ENCODE measurements at regions not wholly inside any gene's neighbourhood (a gene's known extent, or its start where the extent isn't known, plus 50 kb on each side); places are given as distances from the start of the nearest gene placed in this dataset.
"Not testable (repeated sequence)": the region's sequence is repeated elsewhere in the genome, so short reads cannot be mapped to it uniquely, and the experiment has no call there.

DNA sequence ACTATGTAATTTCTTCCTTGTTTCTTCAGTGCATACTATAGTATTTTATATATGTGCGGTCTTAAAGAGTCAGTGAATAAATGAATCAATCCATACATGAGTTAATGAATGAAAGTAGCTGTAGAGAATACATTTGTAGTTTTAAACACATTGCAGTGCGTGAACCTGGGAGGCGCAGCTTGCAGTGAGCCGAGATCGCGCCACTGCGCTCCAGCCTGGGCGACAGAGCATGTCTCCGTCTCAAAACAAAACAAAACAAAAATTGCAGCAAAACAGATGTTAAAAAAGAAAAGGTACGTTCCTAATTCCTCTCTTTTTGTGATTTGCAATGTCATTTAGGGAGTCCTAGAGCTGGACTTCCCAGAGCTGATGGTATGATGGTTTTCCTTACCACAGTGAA lies 1144.8 kb upstream of the FANCL start:
- DNase-seq: no peak

DNA sequence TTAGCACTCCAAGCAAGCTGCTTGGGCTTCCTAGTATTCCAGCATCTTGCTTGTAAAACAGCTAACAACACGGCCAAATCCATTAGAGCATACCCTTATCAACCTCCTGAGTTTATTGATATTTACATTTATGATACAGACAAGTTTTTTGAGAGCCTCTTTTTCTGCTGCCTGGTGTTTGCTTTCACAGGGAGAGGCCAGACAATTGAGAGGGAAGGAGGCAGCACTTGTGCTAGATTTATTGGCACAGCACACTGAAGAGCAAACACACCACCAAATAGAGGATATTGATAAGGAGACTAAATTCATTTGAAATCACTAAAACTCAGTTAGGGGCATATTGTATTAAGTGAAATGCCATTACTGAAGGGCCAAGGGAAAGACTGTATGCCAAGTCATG lies 1142.3 kb upstream of the FANCL start:
- no peak for DNase-seq

DNA sequence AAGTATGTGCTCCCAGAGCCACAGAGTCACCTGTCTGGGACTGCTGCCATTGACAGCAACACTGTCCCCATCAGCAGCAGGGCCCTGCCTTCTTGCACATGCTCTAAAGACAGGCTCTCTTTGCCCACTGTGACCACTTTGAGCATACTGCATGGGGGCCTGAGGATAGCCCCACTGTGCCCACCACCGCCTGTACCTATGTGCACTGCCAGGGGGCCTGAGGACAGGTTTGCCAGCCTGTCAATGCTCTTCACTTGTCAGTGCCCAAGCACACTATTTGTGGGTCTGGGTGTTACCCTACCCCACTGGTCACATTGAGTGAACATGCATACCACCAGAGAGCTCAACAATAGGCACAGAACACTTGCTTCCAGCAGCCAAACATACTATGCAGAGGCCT lies 1137.0 kb upstream of the FANCL start:
- DNase-seq: no peak

DNA sequence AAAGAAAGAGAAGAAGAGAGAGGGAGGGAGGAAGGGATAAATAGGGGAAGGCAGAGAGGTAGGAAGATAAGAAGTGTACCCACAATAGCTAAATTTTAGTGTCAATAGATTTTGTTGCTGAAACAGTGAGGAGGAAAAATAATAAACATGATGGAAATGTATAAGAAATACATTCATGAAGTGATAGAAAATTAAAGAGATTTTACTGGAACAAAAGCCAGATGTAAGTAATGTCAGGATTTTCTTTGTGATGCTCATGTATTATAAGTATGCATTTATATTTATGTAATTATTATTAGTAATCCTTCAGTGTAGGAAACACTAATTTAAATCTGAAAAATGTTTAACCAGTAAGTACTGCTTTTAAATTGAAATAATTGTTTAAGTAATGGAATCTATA lies 1125.2 kb upstream of the FANCL start:
- no peak for DNase-seq

- no peak for DNase-seq
Observed at GRCh38 chr2:59354498-59354897, 1113.4 kb upstream of the FANCL start.

GRCh38 chr2:59353306-59353921 lies 1112.3 kb upstream of the FANCL start:
- DNase-seq: no peak

DNA sequence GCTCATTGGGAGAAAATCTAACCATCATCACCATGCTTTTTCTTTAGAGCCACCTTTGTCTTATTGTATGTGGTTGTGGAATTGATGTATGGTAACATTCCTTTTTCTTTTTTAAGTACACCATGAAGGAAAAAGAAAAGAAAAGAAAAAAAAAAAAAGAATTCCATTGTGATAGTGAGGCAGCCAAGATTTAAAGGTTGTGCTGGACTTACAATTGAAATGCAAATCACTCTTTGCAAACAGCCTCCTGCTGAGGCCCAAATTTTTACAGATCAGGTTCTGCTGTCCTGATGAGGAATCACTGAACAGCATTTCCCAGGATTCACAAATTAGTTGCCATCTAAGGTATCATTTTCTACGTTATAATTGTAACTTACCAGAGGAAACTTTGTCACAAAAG lies 1101.0 kb upstream of the FANCL start:
- no peak for DNase-seq

DNA sequence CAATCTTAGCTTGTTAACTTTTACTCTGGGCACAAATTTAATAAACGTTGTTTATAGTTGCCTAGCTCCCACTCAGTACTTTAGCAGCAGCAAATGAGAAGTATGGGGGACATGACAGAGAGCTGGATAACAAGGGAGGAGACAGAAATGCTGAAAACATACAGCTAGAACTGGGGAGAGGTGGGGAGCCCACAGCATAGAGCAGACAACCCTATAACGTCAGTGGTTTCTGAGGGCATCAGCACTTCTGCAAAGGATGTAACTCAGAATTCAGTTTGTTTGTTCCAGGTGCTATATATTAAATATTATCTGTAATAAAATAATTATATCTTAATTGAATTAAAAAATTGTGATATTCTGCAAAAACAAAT lies 1098.7 kb upstream of the FANCL start:
- no peak for DNase-seq

DNA sequence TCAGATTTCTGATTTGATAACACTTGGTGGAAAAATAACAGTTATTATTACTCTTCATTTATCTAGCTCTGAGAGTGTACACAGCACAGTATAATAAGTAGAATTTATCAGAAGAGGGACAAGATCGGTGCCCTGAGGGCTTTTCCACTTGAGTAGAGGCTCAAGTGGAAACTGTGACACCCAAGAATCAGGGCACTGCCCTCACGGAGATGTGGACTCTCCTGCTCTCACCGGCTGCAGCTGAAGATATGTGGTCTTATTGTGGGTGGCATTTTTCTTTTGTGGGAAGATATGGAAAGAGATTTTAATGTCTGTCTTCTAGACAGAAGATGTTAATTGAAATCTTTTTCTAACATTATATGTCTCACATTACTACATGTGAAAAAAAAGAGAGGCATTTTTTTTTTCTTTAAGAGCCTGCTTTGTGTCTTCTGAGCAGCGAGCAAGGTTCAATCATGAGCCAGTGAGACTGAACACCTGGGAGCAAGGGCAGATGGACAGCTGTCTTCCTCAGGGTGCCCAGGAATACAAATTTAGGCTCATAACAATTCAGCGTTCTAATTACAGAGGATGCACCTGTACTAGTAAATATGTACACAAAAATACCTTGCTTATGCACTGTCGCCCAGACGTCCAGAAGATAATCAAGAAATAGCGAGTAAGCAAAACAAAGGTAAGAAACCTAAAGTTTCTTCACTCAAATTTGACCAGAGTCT lies 1098.2 kb upstream of the FANCL start:
- no peak for DNase-seq

DNA sequence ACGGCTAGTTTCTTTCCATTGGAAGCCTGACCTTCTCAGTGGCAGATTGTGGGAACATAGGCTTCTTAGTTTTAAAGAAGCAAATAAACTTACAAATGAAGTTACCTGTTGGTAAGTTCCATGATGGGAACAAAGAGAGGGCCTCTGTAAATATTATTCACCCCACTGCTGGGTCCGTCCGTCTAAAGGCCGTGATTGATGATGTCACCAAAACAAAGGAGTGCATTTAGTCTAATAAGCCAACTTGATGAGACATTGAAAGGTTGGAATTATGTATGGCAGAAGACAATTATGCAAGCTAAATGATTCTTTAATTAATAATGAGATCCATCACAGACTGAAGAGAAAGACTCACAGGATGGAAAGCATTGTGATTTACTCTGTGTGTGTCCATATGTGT lies 1091.9 kb upstream of the FANCL start:
- no peak for DNase-seq

DNA sequence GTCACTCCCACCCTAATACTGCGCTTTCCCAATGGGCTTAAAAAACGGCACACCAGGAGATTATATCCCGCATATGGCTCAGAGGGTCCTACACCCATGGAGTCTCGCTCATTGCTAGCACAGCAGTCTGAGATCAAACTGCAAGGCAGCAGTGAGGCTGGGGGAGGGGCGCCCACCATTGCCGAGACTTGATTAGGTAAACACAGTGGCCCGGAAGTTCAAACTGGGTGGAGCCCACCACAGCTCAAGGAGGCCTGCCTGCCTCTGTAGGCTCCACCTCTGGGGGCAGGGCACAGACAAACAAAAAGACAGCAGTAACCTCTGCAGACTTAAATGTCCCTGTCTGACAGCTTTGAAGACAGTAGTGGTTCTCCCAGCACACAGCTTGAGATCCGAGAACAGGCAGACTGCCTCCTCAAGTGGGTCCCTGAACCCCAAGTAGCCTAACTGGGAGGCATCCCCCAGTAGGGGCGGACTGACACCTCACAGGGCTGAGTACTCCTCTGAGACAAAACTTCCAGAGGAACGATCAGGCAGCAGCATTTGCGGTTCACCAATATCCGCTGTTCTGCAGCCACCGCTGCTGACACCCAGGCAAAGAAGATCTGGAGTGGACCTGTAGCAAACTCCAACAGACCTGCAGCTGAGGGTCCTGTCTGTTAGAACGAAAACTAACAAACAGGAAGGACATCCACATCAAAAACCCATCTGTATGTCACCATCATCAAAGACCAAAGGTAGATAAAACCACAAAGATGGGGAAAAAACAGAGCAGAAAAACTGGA lies 1085.6 kb upstream of the FANCL start:
- DNase-seq: not testable (repeated sequence)

GRCh38 chr2:59322870-59323269 lies 1081.7 kb upstream of the FANCL start:
- DNase-seq: no peak

DNA sequence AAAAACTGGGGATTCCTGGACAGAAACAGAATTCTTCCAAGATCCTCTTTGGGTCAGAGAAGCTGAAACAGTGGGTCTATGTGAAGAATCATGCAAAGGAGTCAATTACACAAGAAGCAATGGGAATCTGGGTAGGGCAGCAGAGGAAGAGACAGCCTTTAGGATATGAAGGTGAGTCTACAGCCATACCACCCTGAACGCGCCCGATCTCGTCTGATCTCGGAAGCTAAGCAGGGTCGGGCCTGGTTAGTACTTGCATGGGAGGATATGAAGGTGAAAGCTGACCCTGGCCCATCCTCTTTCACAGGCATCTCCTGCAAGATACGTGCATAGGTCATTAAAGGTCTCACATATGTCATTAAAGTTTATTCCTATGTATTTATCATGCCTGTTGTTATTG lies 1080.9 kb upstream of the FANCL start:
- DNase-seq: no peak

DNA sequence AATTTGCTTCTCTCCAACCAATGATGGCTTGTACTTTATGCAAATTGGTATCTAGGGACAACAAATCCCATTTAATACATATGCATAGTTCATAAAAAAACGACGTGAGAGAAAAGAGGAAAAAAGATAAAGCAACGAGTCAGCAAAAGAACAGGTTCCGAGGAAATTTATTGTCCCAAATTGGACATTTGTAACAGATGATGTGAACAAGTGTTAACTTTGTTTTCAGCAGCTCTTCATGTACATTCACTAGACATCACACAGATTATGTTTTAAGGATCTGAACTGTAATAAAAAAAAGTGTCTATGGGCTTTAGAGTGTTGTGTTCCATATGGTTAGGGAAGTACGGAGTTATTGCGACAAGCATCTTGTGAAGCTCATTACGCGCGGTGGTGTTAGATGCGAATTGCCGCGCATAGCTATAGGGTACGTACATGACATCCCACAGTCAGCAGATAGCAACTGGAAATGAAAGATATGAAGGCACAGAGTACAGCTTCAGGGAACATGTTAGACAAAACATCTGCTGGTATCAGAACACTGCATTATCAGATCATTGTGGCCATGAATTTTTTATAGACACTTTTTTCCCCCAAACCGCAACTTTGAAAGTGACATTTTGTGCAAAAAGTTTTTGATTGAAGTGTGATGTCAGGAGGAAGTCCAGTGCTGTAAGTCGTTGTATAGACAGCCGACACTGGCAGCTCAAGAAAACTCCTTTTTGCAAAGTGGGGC lies 1073.1 kb upstream of the FANCL start:
- no peak for DNase-seq

GRCh38 chr2:59312967-59313940 lies 1072.1 kb upstream of the FANCL start:
- DNase-seq: no peak

- no peak for DNase-seq
Observed at GRCh38 chr2:59312029-59312428, 1070.9 kb upstream of the FANCL start.

DNA sequence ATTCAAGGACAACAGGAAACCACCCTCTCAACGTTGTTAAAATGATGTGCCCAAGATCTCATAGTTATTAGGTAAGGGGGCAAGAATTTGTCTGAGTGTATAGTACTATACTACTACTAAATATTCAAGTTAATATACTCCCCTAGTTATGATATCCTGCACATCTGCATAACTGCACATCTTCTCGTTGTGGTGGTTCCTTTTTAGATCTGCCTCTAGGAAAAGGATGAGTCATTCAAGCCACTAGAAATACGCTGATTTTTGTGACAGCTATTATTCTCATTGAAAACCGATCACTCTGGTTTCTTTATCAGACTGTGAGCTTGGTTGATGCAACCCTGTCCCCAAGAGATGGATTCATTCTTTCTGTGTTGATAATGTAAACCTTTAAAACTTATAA lies 1067.0 kb upstream of the FANCL start:
- no peak for DNase-seq

- DNase-seq: no peak
Observed at GRCh38 chr2:59307196-59307595, 1066.1 kb upstream of the FANCL start.

DNA sequence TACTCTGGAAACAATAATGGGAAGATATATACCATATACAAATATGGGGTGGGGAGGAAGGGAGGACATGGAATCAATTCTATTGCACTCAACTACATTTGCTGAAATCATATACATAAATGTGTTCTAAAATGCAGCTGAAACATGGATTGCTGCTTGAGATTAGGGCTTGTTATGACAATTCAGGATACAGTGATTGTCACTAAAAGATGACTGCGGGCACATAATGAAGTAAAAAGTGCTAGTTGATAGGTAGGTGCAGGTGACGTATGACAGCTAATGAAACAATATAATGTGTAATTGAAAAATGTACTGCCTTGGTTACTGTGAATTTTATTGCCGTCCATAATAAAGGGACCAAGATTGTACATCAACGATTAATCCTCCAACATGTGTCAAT lies 1062.1 kb upstream of the FANCL start:
- no peak for DNase-seq

GRCh38 chr2:59302683-59303082 lies 1061.6 kb upstream of the FANCL start:
- DNase-seq: no peak

- no peak for DNase-seq
Observed at GRCh38 chr2:59301466-59302402, 1060.6 kb upstream of the FANCL start.

Measured in activated T-cell treated with anti-CD3 and anti-CD28 coated beads for 4 hours (primary cell).